ENCODE measurements at regions not wholly inside any gene's neighbourhood (a gene's known extent, or its start where the extent isn't known, plus 50 kb on each side); places are given as distances from the start of the nearest gene placed in this dataset.
A peak's percentile ranks its signal among the peaks of the same experiment; 100 is the strongest.

DNA sequence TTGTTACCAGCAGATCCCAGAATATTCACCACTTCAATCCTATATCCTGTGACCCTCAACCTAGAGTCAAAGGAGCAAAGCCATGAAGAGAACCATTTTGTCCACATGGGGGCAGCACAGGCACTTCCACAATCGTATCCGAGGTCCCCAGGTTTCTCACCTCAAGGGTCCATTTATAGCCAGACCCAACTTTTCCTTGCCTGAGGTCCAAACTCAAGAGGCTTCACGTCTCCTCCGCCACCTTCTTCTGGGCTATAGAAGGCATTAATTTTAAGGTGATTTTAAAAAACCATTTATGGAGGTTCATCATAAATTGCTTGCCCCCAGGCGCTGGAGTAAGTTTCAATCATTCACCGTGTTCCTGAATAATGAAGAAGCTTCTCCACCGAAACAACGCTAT lies 111.6 kb upstream of the NABP1 start:
- H3K9me3 Mint-ChIP-seq: no peaks in the 10 kb centered on the region
- H3K4me1 Mint-ChIP-seq: peaks cover 3% of the 10 kb centered on the region
- Histone ChIP-seq H3K4me1 (peaks cover 7% of the 10 kb centered on the region), H3F3A (ENCODE audit: low read depth) (no peaks in the 10 kb centered on the region), H2AFZ (replicated peaks) (no peak overlapping the region), H4K20me1 (ENCODE audit: low read depth) (no peaks in the 10 kb centered on the region), H3K4me3 (no peak overlapping the region), H3K79me2 (ENCODE audit: low read depth) (no peaks in the 10 kb centered on the region), H3K9ac (no peak overlapping the region), H3K4me2 (no peak overlapping the region), H3K27me3 (no peaks in the 10 kb centered on the region), H3K27ac (no peak overlapping the region), H3K9me3 (ENCODE audit: low read depth) (no peaks in the 10 kb centered on the region), H3K36me3 (no peaks in the 10 kb centered on the region)
- H3K4me3 Mint-ChIP-seq: no peak overlapping the region
- H3K27ac Mint-ChIP-seq: no peak overlapping the region
- H3K36me3 Mint-ChIP-seq: no peaks in the 10 kb centered on the region
- TF ChIP-seq, protein P1, sequence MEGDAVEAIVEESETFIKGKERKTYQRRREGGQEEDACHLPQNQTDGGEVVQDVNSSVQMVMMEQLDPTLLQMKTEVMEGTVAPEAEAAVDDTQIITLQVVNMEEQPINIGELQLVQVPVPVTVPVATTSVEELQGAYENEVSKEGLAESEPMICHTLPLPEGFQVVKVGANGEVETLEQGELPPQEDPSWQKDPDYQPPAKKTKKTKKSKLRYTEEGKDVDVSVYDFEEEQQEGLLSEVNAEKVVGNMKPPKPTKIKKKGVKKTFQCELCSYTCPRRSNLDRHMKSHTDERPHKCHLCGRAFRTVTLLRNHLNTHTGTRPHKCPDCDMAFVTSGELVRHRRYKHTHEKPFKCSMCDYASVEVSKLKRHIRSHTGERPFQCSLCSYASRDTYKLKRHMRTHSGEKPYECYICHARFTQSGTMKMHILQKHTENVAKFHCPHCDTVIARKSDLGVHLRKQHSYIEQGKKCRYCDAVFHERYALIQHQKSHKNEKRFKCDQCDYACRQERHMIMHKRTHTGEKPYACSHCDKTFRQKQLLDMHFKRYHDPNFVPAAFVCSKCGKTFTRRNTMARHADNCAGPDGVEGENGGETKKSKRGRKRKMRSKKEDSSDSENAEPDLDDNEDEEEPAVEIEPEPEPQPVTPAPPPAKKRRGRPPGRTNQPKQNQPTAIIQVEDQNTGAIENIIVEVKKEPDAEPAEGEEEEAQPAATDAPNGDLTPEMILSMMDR (IDR thresholded peaks at IDR 0.05): peak; percentile 85
- TF ChIP-seq EZH2 (IDR thresholded peaks at IDR 0.05): no peak
- TF ChIP-seq EZH2phosphoT487 (IDR thresholded peaks at IDR 0.05): no peak
- DNase-seq (ENCODE audit: low spot score): peak; percentile 82
- H3K27me3 Mint-ChIP-seq (ENCODE audit: insufficient read depth, low read depth): peaks cover 5% of the 10 kb centered on the region

DNA sequence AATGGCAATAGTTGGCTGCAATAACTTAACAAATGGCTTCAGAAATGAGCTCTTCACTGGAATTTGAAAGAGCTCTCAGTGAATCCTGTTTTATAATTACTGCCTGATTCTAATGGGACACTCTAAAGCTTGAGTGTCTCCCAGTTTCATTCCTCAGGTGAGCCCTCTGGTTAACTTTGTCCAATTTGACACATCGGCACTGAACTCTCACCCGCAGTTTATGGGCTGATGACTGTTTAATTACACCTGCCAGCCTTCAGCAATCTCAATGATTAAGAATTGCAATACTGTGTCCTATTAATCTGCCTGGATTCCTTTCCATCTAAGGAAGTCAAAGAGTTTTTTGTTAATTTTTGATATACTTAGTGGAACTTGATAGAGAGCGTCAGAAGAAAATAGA lies 110.7 kb upstream of the NABP1 start:
- H3K9me3 ChIP-seq (ENCODE audit: low read depth): no peaks in the 10 kb centered on the region
- no peak overlapping the region for H3K27ac ChIP-seq
- H3K4me3 Mint-ChIP-seq: no peak overlapping the region
- no peak overlapping the region for H3K9ac ChIP-seq
- H3K9me3 Mint-ChIP-seq: no peaks in the 10 kb centered on the region
- H3K27ac Mint-ChIP-seq: no peak overlapping the region
- no peak for DNase-seq (ENCODE audit: low spot score)
- H4K20me1 ChIP-seq (ENCODE audit: low read depth): no peaks in the 10 kb centered on the region
- H3K4me1 ChIP-seq: peaks cover 11% of the 10 kb centered on the region
- no peaks in the 10 kb centered on the region for H3K36me3 Mint-ChIP-seq
- H3K4me3 ChIP-seq: no peak overlapping the region
- H3K79me2 ChIP-seq (ENCODE audit: low read depth): no peaks in the 10 kb centered on the region
- no peaks in the 10 kb centered on the region for H3F3A ChIP-seq (ENCODE audit: low read depth)
- no peak overlapping the region for H3K4me2 ChIP-seq
- TF ChIP-seq EZH2 (IDR thresholded peaks at IDR 0.05) (no peak), EZH2phosphoT487 (IDR thresholded peaks at IDR 0.05) (no peak)
- TF ChIP-seq, protein P1 (IDR thresholded peaks at IDR 0.05): no peak
- H3K27me3 Mint-ChIP-seq (ENCODE audit: insufficient read depth, low read depth): peaks cover 5% of the 10 kb centered on the region
- no peaks in the 10 kb centered on the region for H3K36me3 ChIP-seq
- peaks cover 4% of the 10 kb centered on the region for H3K4me1 Mint-ChIP-seq
- no peak overlapping the region for H2AFZ ChIP-seq (replicated peaks)
- no peaks in the 10 kb centered on the region for H3K27me3 ChIP-seq

DNA sequence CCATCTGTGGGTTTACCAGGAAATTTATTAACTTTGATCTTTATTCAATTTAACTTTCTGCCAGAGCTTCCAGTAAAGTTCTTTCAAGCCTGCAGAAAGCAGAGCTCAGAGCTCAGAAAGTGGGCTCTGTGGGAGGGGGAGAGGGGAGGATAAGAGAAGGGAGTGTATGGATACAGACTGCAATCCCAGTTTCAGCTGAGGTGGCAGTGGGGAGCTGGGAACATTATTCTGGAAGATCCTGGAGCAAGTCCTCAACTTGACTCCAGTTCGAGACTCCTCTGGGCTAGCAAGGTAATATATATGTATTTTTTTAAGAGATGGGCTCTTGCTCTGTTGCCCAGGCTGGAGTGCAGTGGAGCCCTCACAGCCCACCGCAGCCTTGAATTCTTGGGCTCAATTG lies 108.9 kb upstream of the NABP1 start:
- no peaks in the 10 kb centered on the region for H3F3A ChIP-seq (ENCODE audit: low read depth)
- no peaks in the 10 kb centered on the region for H3K79me2 ChIP-seq (ENCODE audit: low read depth)
- peaks cover 14% of the 10 kb centered on the region for H3K4me1 ChIP-seq
- no peaks in the 10 kb centered on the region for H3K9me3 ChIP-seq (ENCODE audit: low read depth)
- H4K20me1 ChIP-seq (ENCODE audit: low read depth): no peaks in the 10 kb centered on the region
- peak; percentile 24 for DNase-seq (ENCODE audit: low spot score)
- H3K9me3 Mint-ChIP-seq: no peaks in the 10 kb centered on the region
- no peaks in the 10 kb centered on the region for H3K36me3 Mint-ChIP-seq
- H2AFZ ChIP-seq (replicated peaks): no peak overlapping the region
- no peaks in the 10 kb centered on the region for H3K27me3 ChIP-seq
- H3K27ac ChIP-seq: no peak overlapping the region
- H3K9ac ChIP-seq: no peak overlapping the region
- H3K36me3 ChIP-seq: no peaks in the 10 kb centered on the region
- no peak overlapping the region for H3K4me2 ChIP-seq
- peaks cover 5% of the 10 kb centered on the region for H3K27me3 Mint-ChIP-seq (ENCODE audit: insufficient read depth, low read depth)
- no peak overlapping the region for H3K27ac Mint-ChIP-seq
- TF ChIP-seq EZH2phosphoT487 (IDR thresholded peaks at IDR 0.05) (no peak), EZH2 (IDR thresholded peaks at IDR 0.05) (no peak)
- TF ChIP-seq, protein P1 (IDR thresholded peaks at IDR 0.05): no peak
- no peak overlapping the region for H3K4me3 Mint-ChIP-seq
- peaks cover 4% of the 10 kb centered on the region for H3K4me1 Mint-ChIP-seq
- H3K4me3 ChIP-seq: no peak overlapping the region

Measured in neural progenitor cell (in vitro differentiated cells).